B cell (primary cell): ENCODE measurements at regions not wholly inside any gene's neighbourhood (a gene's known extent, or its start where the extent isn't known, plus 50 kb on each side); places are given as distances from the start of the nearest gene placed in this dataset.

Experiments
- CTCF ChIP-seq: fragments of 200-600 bp; IDR thresholded peaks from one replicate; pipeline ENCODE4 v1.8.0; 2022; ENCODE audit warnings: antibody characterized with exemption, mild to moderate bottlenecking
- EZH2 ChIP-seq: IDR thresholded peaks from 2 replicates; pipeline ENCODE4 v1.6.1; 2012; ENCODE audit warnings: borderline replicate concordance, low read depth, mild to moderate bottlenecking, moderate library complexity, low read length; ENCODE audit not compliant: insufficient read depth, poor library complexity, severe bottlenecking

GRCh38 chr2:235413064-235413463 is 80.8 kb upstream of the AGAP1 start:
- TF ChIP-seq CTCF (no peak), EZH2 (no peak)
